ENCODE measurements at regions not wholly inside any gene's neighbourhood (a gene's known extent, or its start where the extent isn't known, plus 50 kb on each side); places are given as distances from the start of the nearest gene placed in this dataset.

DNA sequence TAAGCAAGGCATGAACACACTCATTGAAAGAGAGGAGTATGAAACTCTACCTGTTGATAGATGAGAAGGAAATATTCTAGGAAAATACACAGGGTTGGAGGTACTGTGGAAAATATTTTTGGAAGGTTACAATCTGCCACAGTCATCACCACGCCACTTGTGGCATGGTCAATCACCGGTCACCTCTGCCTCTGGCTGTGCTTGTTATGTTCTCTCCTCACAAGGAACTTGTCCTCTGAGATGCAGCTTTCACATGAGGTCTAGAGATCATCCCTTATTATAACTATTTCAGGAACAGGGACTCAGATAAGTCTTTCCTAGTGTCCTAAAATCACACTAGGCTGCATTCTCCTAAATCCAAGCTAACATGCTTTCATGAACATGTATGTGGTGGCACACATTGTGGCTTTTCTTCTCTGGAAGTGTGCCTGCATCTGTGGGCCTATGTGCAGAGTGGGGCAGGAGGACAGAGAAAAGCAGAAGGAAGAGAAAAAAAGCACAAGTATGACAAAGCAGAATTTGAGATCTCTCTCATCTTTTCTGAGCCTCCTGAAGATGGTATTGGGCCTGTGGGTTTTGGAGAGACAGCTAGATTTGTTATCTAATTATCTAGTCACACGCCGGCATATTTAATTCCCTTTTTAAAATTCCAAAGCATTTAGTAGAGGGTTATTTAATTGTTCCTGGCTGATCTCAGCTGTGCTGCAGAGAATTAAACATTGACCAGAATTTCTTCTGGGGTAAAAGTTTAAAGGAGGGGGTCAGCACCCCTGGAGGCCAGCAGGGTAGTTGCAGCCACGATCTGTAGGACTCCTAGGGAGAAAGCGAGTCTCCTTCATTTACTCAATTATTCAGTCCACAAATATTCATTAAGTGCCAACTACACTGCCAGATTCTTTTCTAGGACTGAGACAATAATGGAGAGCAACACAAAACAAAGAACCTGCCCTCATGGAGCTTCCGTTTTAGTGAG is 294.6 kb downstream of the RDH14 start:
- no peak for DNase-seq (ENCODE audit: low read depth in 1 of 2, low spot score in 1 of 2)

DNA sequence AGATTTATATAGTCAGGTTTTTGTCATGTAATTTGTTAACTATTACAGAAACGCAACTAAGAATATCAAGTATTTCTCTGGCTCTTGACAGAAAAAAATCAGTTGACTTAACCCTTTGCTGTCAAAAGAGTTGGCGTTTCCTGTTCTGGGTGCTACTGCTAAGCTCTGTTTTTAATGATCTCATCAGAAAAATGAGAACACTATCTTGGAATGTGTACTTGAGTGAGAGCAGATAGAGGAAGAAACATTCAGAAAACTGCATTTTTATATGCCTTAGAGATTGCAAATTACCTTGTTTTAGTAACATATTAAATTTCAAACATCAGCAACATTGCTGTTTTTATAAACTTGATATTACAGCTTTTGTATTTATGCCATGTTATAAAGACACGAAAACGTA is 297.9 kb downstream of the RDH14 start:
- no peak for DNase-seq (ENCODE audit: low read depth in 1 of 2, low spot score in 1 of 2)

DNA sequence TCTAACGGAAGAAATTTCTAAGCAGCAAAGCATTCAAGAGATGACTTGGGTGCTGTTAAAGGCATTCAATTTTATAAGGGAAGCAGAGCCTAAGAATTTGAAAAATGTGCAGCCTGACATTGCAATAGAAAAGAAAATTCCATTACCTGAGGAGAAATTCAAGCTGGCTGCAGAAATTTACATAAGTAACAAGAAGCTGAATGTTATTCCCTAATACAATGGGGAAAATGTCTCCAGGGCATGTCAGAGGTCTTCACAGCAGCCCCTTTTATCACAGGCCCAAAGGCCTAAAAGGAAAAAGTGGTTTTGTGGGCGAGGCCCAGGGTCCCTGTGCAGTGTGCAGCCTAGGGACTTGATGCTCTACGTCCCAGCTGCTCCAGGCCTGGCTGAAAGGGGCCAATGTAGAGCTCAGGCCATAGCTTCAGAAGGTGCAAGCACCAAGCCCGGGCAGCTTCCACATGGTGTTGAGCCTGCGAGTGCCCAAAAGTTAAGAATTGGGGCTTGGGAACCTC is 306.7 kb downstream of the RDH14 start:
- DNase-seq (ENCODE audit: low read depth in 1 of 2, low spot score in 1 of 2), result no peak

DNA sequence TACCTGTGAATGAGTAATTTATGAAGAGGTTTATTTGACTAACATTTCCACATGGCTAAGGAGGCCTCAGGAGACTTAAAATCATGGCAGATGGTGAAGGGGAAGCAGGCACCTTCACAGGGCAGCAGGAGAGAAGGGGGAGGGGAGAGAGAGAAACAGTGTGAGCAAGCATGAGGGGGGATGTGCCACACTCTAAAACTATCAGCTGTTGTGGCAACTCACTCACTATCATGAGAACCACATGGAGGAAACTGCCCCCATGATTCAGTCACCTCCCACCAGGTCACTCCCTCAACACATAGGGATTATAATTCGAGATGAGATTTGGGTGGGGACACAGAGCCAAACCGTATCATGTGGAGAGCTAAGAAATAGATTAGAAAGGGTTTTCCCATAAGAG is 309.0 kb downstream of the RDH14 start:
- DNase-seq (ENCODE audit: low read depth in 1 of 2, low spot score in 1 of 2), result no peak

DNA sequence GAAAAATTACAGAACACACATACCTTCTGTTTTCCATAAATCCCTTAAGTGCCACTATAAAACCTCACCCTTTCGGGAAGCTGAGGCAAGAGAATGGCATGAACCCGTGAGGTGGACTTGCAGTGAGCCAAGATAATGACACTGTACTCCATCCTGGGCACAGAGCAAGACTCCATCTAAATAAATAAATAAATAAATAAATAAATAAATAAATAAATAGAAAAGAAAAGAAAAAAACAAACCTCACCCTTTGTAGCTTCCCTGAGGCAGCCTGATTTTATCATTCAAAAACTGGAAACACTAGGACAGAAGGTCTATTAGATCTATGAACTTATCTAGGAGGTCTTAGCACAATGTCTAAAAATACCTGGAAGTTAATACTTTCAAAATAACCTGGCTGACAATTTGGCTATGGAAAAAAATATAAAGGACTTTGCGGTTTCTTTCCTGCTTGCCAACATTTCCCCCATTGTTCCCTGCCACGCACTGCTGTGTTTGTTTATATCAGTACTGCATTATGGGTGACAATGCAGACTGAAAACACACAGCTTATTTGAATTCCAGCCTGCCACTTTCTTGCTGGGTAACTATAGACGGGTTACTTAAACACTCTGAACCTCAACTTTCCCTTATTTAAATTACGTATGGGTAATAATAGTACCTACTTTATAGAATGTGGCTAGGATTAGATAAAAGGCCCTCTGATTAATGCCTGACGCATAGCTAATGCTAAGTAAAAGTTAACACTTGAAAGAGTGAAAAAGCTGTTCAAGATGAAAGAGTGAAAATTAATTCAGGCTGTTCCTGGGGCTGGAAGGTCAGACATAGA is 313.0 kb downstream of the RDH14 start:
- no peak for DNase-seq (ENCODE audit: low read depth in 1 of 2, low spot score in 1 of 2)

DNA sequence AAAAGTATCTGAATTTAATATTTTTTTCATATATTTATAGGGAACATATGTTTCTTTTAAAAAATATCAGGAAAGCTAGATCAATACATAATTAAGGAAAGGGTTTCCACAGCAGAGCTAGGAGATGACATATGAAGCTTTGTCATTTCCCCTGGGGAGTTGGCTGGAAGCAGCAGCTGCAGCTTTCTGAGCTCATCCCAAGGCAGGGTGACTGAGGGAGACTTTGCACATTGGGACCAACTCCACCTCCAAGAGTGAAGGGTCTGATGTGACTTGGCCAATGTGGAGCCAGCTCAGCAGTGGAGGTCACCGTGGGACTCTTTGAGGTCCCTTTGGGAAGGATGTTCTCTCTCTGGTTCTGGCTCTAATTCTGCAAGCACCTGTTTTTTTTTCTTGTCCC is 315.1 kb downstream of the RDH14 start:
- no peak for DNase-seq (ENCODE audit: low read depth in 1 of 2, low spot score in 1 of 2)

DNA sequence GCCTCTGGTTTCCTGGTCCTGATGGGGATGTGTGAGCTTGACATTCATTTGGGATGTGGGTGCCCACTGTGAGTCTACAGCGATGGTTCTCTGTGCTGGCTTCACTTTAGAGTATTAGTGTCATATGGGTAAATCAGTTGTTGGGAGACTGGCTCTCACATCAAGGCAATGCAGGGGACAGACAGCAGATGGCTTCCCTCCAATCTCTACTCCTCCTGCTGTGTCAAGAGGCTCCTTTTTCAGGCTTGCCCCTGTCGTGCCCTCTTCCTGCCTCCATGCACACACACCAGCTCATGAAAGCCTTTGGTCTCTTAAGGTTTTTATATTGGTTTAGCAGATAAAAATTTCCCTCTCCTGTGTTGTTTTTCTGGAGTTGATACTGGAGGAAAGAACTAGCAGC is 315.6 kb downstream of the RDH14 start:
- DNase-seq (ENCODE audit: low read depth in 1 of 2, low spot score in 1 of 2), result no peak

DNA sequence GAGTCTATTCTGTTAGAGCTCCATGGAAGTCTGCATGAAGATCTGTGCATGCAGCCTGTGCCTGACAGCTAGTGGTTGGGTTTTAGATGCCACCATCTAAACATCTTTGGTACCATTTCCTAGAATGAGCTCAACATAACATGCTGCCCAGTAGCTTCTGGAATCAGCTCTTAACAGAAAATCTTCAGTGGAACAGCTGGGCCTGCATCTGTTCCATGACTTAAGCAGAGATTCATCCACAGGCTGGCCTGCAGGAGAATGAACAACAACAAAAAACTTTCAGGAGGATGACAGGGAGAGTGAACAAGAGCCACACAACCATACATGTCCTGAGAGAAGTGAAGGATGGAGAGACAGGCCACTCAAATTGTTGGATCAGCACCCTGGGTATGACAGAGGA is 316.6 kb downstream of the RDH14 start:
- no peak for DNase-seq (ENCODE audit: low read depth in 1 of 2, low spot score in 1 of 2)

DNA sequence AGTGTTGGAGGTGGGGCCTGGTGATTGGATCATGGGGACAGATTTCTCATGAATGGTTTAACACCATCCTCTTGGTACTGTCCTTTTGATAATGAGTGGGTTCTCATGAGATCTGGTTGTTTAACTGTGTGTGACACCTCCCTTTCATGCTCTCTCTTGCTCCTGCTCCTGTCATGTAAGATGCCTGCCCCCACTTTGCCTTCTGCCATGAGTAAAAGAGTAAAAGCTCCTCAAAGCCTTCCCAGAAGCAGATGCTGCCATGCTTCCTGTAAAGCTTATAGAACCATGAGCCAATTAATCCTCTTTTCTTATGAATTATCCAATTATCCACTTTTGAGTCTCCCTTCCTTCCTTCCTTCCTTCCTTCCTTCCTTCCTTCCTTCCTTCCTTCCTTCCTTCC is 317.7 kb downstream of the RDH14 start:
- no peak for DNase-seq (ENCODE audit: low read depth in 1 of 2, low spot score in 1 of 2)

DNA sequence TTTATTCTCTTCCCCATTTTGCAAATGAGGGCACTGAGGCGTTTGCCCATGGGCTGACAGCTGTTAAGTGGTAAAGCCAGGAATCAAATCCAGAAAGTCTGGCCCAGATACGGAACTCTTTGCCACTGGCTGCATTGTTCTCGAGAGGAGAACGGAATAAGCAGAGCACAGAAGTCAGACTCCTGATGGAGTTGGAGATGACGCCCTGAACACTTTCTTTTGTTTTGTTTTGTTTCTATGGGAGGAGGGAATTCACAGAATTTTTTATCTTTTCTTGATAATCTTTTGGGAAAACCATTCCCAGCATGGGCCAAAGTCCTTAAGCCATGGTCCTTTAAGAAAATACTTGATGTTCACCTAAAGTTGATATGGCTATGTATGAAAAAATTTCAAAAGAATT is 322.2 kb downstream of the RDH14 start:
- no peak for DNase-seq (ENCODE audit: low read depth in 1 of 2, low spot score in 1 of 2)

DNA sequence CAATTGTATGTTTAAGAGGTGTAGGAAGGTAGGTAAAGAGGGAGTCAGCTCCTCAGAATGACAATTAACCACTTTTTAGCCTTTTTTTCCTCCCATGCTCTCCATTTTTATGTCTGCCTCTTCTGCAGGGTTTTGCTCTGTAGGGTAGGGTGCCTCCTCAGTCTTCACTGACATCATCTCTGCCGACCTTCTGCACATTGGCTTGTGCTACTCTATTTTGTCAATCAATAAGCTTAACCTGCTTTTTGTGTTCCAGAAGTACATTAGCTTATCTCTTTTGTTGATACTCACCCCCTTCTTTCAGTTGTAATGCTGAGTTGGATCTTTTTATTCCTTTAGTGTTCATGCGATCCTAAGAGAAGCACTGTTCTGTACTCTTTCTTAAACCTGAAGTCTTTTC is 323.2 kb downstream of the RDH14 start:
- DNase-seq (ENCODE audit: low read depth in 1 of 2, low spot score in 1 of 2), result no peak

DNA sequence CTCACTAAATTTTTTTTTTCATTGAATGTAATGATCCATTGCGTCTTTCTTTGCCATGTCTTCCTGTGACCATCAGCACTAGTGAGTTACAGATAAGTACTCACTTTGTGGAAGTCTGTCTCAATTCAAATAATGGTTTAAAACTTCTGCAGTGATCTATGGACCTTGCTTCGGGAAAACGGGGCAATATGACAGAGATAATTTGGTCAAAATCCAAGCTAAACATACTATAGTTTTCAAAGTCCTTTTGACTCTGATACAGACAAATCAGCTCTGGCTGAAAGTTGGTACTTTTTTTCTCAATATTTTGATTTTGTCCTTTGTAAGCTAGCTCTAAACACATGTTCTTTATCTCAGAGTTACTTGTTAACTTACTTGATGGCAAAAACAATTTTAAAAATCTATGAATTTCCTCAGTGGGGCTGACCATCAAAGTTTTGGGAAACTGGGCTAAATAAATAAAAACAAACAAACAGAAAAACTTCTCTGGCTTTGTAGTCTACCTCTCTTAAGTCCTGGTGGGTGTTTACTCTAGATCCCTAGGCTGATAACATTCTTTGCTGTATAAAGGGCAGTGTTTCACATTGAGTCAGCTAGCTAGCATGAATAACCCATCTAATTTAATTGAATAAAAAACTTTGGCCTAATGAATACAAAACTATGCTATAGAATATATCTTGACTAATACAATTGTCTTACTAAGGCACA is 327.6 kb downstream of the RDH14 start:
- no peak for DNase-seq (ENCODE audit: low read depth in 1 of 2, low spot score in 1 of 2)

DNA sequence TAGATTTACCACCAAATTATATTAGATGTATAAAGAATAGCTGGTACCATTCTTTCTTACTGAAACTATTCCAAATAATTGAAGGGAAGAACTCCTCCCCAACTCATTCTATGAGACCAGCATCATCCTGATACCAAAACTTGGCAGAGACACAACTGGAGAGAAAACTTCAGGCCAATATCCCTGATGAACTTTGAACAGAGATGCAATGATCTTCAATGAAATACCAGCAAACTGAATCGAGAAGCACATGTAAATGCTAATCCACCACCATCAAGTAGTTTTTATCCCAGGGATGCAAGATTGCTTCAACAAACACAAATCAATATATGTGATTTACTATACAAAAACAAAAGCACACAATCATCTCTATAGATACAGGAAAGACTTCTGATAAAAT is 329.8 kb downstream of the RDH14 start:
- no peak for DNase-seq (ENCODE audit: low read depth in 1 of 2, low spot score in 1 of 2)

DNA sequence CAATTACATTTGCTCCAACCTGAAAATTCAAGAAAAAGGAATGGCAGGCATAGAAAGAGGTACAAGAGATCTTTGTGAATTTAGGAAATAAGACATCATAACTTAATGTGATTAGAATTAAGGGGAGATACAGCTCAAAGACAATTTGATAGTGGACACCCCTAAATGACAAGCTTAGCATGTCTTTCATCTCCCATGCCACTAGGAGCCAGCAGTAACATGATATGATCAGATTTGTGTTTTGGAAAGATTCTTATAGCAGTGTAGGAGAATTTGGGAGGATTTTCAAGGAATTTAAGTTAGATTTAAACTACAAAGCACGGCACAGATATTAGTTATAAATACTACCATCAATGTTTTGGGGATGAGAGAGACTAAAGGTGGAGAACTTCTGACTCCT is 340.8 kb downstream of the RDH14 start:
- DNase-seq (ENCODE audit: low read depth in 1 of 2, low spot score in 1 of 2), result no peak

DNA sequence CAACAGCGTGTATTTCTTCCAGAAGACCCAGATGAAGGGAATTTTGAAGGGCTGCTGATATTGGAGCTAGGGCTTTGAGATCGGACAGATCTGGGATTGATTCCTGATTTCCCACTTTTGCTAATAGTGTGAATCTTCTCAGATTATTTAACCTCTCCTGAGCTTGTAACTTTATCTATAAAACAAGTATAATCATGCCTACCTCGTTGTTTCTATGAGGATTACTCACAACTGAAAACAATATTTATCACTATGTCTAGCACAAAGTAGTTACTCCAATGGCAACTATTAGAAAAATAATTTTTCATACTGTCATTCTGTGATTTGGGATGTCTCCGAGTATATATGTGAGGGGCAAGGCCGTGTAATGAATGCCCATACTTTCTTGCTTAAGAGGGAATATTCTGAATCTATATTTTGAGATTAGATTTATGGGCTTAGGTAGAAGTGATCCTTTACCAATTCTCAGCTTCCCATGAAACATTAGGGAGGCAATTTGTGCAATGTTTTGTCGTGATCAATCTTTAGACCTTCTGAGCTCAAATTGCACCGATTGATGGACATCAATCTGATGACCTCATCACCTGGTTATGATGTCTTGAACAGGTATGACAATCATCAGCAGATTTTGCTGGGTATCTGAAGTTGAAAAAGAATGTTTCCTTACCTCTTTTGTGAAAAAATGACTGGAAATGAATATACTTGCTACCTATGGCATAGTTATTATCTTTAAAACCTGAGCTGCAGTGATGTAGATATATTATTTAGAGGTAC is 339.9 kb downstream of the KCNS3 start:
- DNase-seq (ENCODE audit: low read depth in 1 of 2, low spot score in 1 of 2), result no peak

DNA sequence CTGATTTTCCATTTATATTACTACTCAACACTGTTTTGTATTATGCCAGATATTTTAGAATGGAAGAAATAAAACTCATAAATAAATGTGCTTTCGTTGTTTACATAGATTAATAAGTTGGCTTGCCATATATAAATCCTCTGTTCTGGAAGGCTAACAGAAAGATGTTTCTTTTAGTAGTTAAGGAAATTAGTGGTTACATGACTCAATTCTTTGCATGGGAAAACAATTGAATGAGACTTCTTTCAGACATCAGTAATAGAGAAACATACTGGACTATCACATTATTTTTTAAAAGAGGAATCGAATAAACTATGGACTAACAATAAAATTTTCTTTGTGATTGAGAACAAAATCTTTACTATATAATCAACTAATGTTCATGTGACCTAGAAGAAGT is 336.5 kb downstream of the KCNS3 start:
- no peak for DNase-seq (ENCODE audit: low read depth in 1 of 2, low spot score in 1 of 2)

DNA sequence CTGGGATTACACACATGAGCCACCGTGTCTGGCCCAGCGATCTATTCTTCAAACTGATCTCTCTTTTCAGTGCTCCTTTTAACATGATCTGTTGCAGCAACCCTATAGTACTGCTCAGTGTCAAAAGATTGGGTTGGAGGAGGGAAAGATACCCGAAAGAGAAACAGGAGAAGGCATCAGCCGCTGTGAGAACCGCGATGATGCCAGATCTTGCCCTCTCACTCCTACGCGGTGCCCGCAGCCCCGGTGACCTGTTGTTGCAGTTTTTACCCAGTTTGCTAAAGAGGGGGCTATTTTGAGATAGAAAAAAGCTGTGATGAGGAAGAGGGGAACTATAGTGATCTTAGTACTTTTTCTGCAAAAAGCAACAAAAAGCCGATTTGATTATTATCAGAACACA is 335.5 kb downstream of the KCNS3 start:
- DNase-seq (ENCODE audit: low read depth in 1 of 2, low spot score in 1 of 2), result no peak

DNA sequence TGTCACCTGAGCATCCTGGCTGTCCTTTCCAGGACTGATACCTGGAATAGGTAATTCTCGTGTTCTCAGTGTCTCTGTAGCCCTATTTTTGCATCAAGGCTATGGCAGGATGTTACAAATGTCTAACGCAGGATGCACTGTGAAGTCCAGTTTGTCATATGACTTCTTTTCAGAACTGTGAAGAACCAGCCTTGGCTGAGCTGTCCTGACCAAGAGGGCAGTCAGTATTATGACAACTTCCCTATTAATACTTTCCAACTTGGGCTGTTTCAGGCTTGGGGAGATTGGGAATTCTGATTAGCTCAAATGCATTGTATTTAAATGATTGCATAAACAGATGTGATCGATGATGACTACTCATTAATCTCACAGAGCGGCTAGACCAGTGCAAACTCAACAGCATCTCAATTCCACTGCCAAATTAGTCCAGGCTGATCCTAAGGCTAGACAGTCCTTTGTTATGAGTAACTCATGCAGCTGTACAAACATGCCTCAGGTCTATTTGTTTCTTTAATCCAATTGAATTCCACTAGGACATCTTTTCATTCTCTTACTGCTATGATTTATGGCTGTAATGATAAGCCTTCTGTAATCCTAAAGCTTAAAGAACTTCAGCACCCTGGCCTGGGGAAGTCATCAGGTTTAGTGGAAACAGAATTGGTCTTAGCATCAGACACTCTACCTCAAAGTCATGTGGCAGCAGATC is 331.6 kb downstream of the KCNS3 start:
- DNase-seq (ENCODE audit: low read depth in 1 of 2, low spot score in 1 of 2), result no peak

DNA sequence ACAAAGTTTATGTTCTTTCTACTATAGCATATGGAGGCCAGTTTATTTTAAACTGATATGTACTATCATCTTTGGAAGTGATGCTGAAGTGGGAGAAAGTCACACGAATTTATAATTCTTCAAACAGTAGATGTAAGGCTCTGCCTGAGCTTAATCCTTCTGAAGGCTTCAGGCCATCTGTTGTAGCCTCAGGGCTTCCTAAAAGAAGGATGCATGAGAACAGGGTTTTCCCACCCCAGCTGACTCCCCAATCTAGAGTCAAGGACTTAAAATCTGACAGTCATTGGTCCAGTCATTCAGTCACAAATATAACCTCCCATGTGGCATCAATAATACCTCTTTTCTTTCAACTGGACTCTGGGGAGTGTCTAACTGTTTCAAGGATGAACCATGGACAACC is 330.5 kb downstream of the KCNS3 start:
- no peak for DNase-seq (ENCODE audit: low read depth in 1 of 2, low spot score in 1 of 2)

DNA sequence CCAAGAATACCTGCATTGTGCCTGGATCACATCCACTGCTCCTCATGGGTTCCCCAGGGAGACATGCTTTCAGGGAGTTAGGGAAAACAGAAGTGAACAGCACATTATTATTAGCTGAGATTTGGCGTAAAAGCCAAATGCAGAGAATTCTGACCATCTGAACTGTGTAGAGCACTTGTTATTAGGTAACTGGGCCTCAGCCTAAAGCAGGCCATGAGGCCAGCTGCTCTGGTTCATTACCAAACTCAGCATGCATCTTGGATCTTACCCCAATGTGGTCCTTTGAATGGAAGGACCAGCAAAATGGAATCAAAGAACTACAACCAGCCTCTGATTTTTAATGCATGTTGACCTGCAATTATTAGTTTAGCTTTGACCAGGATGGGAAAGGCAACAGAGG is 322.3 kb downstream of the KCNS3 start:
- no peak for DNase-seq (ENCODE audit: low read depth in 1 of 2, low spot score in 1 of 2)

All from activated T-helper 1 cell treated with anti-CD3 and anti-CD28 coated beads, Interleukin-2, amount 50 U/mL, for 16 hours (primary cell).